Activated CD8-positive, alpha-beta T cell treated with anti-CD3 and anti-CD28 coated beads, Interleukin-2, amount 10 ng/mL, durations not matched to agents 7 days and 5 days (primary cell): ENCODE measurements at regions not wholly inside any gene's neighbourhood (a gene's known extent, or its start where the extent isn't known, plus 50 kb on each side); places are given as distances from the start of the nearest gene placed in this dataset.
"Not testable (repeated sequence)": the region's sequence is repeated elsewhere in the genome, so short reads cannot be mapped to it uniquely, and the experiment has no call there.

Experiments used
- ATAC-seq: fragments of 150-1000 bp; cut with Tn5 transposase; one replicate; pipeline ENCODE4 v1.10.0; 2021; ENCODE audit warnings: moderate library complexity
- CTCF ChIA-PET: fragments of 350-600 bp; sonication (Branson Sonifier 250); formaldehyde crosslinking; loops from one replicate; lab custom pipeline; 2021; ENCODE audit warnings: antibody characterized with exemption; lab: Charles Lee
- POLR2A ChIA-PET: fragments of 350-600 bp; sonication (Branson Sonifier 250); formaldehyde crosslinking; loops from one replicate; lab custom pipeline; 2021; ENCODE audit warnings: antibody characterized with exemption; lab: Charles Lee
- DNase-seq: peaks from one replicate; pipeline ENCODE4 v3.0.0-alpha.2; 2020
- H3K27ac Mint-ChIP-seq: one replicate; pipeline ENCODE4 v1.8.0; 2021; ENCODE audit warnings: mild to moderate bottlenecking, mixed read lengths
- H3K27me3 Mint-ChIP-seq: one replicate; pipeline ENCODE4 v1.8.0; 2021; ENCODE audit warnings: low read depth, mixed read lengths
- H3K36me3 Mint-ChIP-seq: one replicate; pipeline ENCODE4 v1.8.0; 2021; ENCODE audit warnings: low read depth, mixed read lengths
- H3K4me1 Mint-ChIP-seq: one replicate; pipeline ENCODE4 v1.8.0; 2021; ENCODE audit warnings: low read depth, mixed read lengths
- H3K4me3 Mint-ChIP-seq: one replicate; pipeline ENCODE4 v1.8.0; 2021; ENCODE audit warnings: mild to moderate bottlenecking, mixed read lengths
- H3K9me3 Mint-ChIP-seq: one replicate; pipeline ENCODE4 v1.8.0; 2022; ENCODE audit warnings: mixed read lengths; ENCODE audit not compliant: insufficient read depth

GRCh38 chr3:95565502-95565901 lies 1248.9 kb upstream of the EPHA6 start:
- H3K4me1 Mint-ChIP-seq: no peaks in the 10 kb centered on the region
- ChIA-PET CTCF (no interaction called here), POLR2A (no interaction called here)
- H3K36me3 Mint-ChIP-seq: no peaks in the 10 kb centered on the region
- no peak for DNase-seq
- H3K27me3 Mint-ChIP-seq: no peaks in the 10 kb centered on the region
- no peak for ATAC-seq
- H3K9me3 Mint-ChIP-seq: peaks cover 5% of the 10 kb centered on the region
- no peak overlapping the region for H3K4me3 Mint-ChIP-seq
- H3K27ac Mint-ChIP-seq: no peak overlapping the region

GRCh38 chr3:95567346-95567745 lies 1247.0 kb upstream of the EPHA6 start:
- ChIA-PET POLR2A (no interaction called here), CTCF (no interaction called here)
- Mint-ChIP-seq H3K4me1 (no peaks in the 10 kb centered on the region), H3K36me3 (no peaks in the 10 kb centered on the region), H3K9me3 (peaks cover 5% of the 10 kb centered on the region), H3K4me3 (no peak overlapping the region), H3K27me3 (no peaks in the 10 kb centered on the region), H3K27ac (no peak overlapping the region)
- DNase-seq (no peak), ATAC-seq (no peak)

- H3K4me1 Mint-ChIP-seq: no peaks in the 10 kb centered on the region
- ChIA-PET POLR2A (no interaction called here), CTCF (no interaction called here)
- ATAC-seq: no peak
- DNase-seq: no peak
- H3K27me3 Mint-ChIP-seq: no peaks in the 10 kb centered on the region
- no peak overlapping the region for H3K27ac Mint-ChIP-seq
- H3K4me3 Mint-ChIP-seq: no peak overlapping the region
- no peaks in the 10 kb centered on the region for H3K36me3 Mint-ChIP-seq
- H3K9me3 Mint-ChIP-seq: no peaks in the 10 kb centered on the region
Measured at GRCh38 chr3:95586754-95587153, 1227.6 kb upstream of the EPHA6 start.

- H3K4me3 Mint-ChIP-seq, DNase-seq, POLR2A ChIA-PET, H3K36me3 Mint-ChIP-seq, H3K9me3 Mint-ChIP-seq, H3K4me1 Mint-ChIP-seq, ATAC-seq, H3K27me3 Mint-ChIP-seq, CTCF ChIA-PET, H3K27ac Mint-ChIP-seq: not testable (repeated sequence)
Measured at GRCh38 chr3:95587641-95588040, 1226.8 kb upstream of the EPHA6 start.

- no peaks in the 10 kb centered on the region for H3K36me3 Mint-ChIP-seq
- DNase-seq (no peak), ATAC-seq (no peak)
- H3K27me3 Mint-ChIP-seq: no peaks in the 10 kb centered on the region
- ChIA-PET POLR2A (no interaction called here), CTCF (no interaction called here)
- no peaks in the 10 kb centered on the region for H3K4me1 Mint-ChIP-seq
- peaks cover 3% of the 10 kb centered on the region for H3K9me3 Mint-ChIP-seq
- no peak overlapping the region for H3K27ac Mint-ChIP-seq
- no peak overlapping the region for H3K4me3 Mint-ChIP-seq
Measured at GRCh38 chr3:95588473-95588872, 1225.9 kb upstream of the EPHA6 start.

GRCh38 chr3:95595416-95596075 lies 1218.8 kb upstream of the EPHA6 start:
- ChIA-PET POLR2A (no interaction called here), CTCF (no interaction called here)
- Mint-ChIP-seq H3K4me1 (no peaks in the 10 kb centered on the region), H3K9me3 (peaks cover 3% of the 10 kb centered on the region), H3K36me3 (no peaks in the 10 kb centered on the region), H3K27ac (no peak overlapping the region), H3K27me3 (no peaks in the 10 kb centered on the region), H3K4me3 (no peak overlapping the region)
- ATAC-seq: no peak
- no peak for DNase-seq

GRCh38 chr3:95607926-95608325 lies 1206.5 kb upstream of the EPHA6 start:
- no peaks in the 10 kb centered on the region for H3K36me3 Mint-ChIP-seq
- H3K4me1 Mint-ChIP-seq: no peaks in the 10 kb centered on the region
- no peak for DNase-seq
- CTCF ChIA-PET: no interaction called here
- POLR2A ChIA-PET: no interaction called here
- no peak overlapping the region for H3K4me3 Mint-ChIP-seq
- ATAC-seq: no peak
- peaks cover 21% of the 10 kb centered on the region for H3K9me3 Mint-ChIP-seq
- H3K27me3 Mint-ChIP-seq: no peaks in the 10 kb centered on the region
- H3K27ac Mint-ChIP-seq: no peak overlapping the region

- ChIA-PET POLR2A (no interaction called here), CTCF (no interaction called here)
- H3K4me3 Mint-ChIP-seq: no peak overlapping the region
- H3K9me3 Mint-ChIP-seq: peaks cover 21% of the 10 kb centered on the region
- H3K27ac Mint-ChIP-seq: no peak overlapping the region
- H3K36me3 Mint-ChIP-seq: no peaks in the 10 kb centered on the region
- H3K4me1 Mint-ChIP-seq: no peaks in the 10 kb centered on the region
- no peaks in the 10 kb centered on the region for H3K27me3 Mint-ChIP-seq
- no peak for DNase-seq
- ATAC-seq: no peak
Measured at GRCh38 chr3:95609411-95609810, 1205.0 kb upstream of the EPHA6 start.

- ATAC-seq: no peak
- Mint-ChIP-seq H3K27ac (no peak overlapping the region), H3K9me3 (peaks cover 18% of the 10 kb centered on the region), H3K36me3 (no peaks in the 10 kb centered on the region), H3K4me1 (no peaks in the 10 kb centered on the region), H3K4me3 (no peak overlapping the region), H3K27me3 (no peaks in the 10 kb centered on the region)
- ChIA-PET POLR2A (no interaction called here), CTCF (no interaction called here)
- no peak for DNase-seq
Measured at GRCh38 chr3:95612611-95613010, 1201.8 kb upstream of the EPHA6 start.

- Mint-ChIP-seq H3K4me3 (no peak overlapping the region), H3K27me3 (no peaks in the 10 kb centered on the region), H3K9me3 (peaks cover 13% of the 10 kb centered on the region), H3K4me1 (no peaks in the 10 kb centered on the region), H3K36me3 (no peaks in the 10 kb centered on the region), H3K27ac (no peak overlapping the region)
- ATAC-seq (no peak), DNase-seq (no peak)
- ChIA-PET CTCF (no interaction called here), POLR2A (no interaction called here)
Measured at GRCh38 chr3:95613993-95614392, 1200.4 kb upstream of the EPHA6 start.

GRCh38 chr3:95615592-95616310 lies 1198.6 kb upstream of the EPHA6 start:
- POLR2A ChIA-PET: no interaction called here
- CTCF ChIA-PET: no interaction called here
- no peak for ATAC-seq
- no peak overlapping the region for H3K27ac Mint-ChIP-seq
- peaks cover 6% of the 10 kb centered on the region for H3K9me3 Mint-ChIP-seq
- H3K4me3 Mint-ChIP-seq: no peak overlapping the region
- no peak for DNase-seq
- no peaks in the 10 kb centered on the region for H3K36me3 Mint-ChIP-seq
- H3K27me3 Mint-ChIP-seq: no peaks in the 10 kb centered on the region
- no peaks in the 10 kb centered on the region for H3K4me1 Mint-ChIP-seq

GRCh38 chr3:95626107-95626506 lies 1188.3 kb upstream of the EPHA6 start:
- Mint-ChIP-seq H3K27ac (no peak overlapping the region), H3K36me3 (no peaks in the 10 kb centered on the region), H3K9me3 (peaks cover under 1% of the 10 kb centered on the region), H3K27me3 (no peaks in the 10 kb centered on the region), H3K4me3 (no peak overlapping the region), H3K4me1 (no peaks in the 10 kb centered on the region)
- ChIA-PET POLR2A (no interaction called here), CTCF (no interaction called here)
- no peak for ATAC-seq
- no peak for DNase-seq
